PC-9 (cell line): ENCODE measurements at regions not wholly inside any gene's neighbourhood (a gene's known extent, or its start where the extent isn't known, plus 50 kb on each side); places are given as distances from the start of the nearest gene placed in this dataset.

ENCODE experiments used
- CTCF ChIP-seq: fragments of 200-600 bp; sonication (generic); conservative IDR thresholded peaks from 2 replicates; pipeline ENCODE4 v1.6.1; 2017; ENCODE audit warnings: mixed run types, antibody characterized with exemption, mild to moderate bottlenecking, moderate library complexity
- EZH2 ChIP-seq: fragments of 200-600 bp; sonication (generic); IDR thresholded peaks from 2 replicates; pipeline ENCODE4 v1.8.0; 2017; ENCODE audit warnings: antibody characterized with exemption, low read depth

GRCh38 chr2:49753344-49753985 is 599.1 kb upstream of the FSHR start:
- TF ChIP-seq CTCF (no peak), EZH2 (no peak)
